HepG2 (cell line): ENCODE measurements at regions not wholly inside any gene's neighbourhood (a gene's known extent, or its start where the extent isn't known, plus 50 kb on each side); places are given as distances from the start of the nearest gene placed in this dataset.

Source experiments
- ATAC-seq: fragments of 200-7000 bp; cut with Tn5 transposase; 3 replicates; pipeline ENCODE4 v1.9.1; 2020; ENCODE audit warnings: mild to moderate bottlenecking, moderate library complexity
- BruUV-seq: library from RNA; stranded (reverse); fragments of 400-500 nt; replicated peaks from 2 replicates; lab custom pipeline; 2021; lab: Mats Ljungman, UMichigan
- CTCF ChIA-PET: fragments of 300-600 bp; formaldehyde crosslinking; extraction: SDS; loops from one replicate; lab custom pipeline; 2021; ENCODE audit warnings: low total read pairs, inconsistent platforms, low intra/inter-chr PET ratio; lab: Yijun Ruan, JAX
- POLR2A ChIA-PET: fragments of 350-600 bp; sonication (Branson Sonifier 250); formaldehyde crosslinking; loops from one replicate; lab custom pipeline; 2020; ENCODE audit warnings: antibody characterized with exemption, inconsistent platforms; lab: Yijun Ruan, JAX
- DNase-seq: peaks from one replicate; pipeline ENCODE4 v3.0.0-alpha.2; 2015; ENCODE audit warnings: low spot score
- FAIRE-seq: peaks from 3 replicates; lab custom pipeline; 2011; peaks lifted over from hg19 to GRCh38; lab: Jason Lieb, UNC
- H2AFZ ChIP-seq: one replicate; pipeline ENCODE4 v1.6.1; 2011; ENCODE audit warnings: low read length, inconsistent platforms
- H3K27ac ChIP-seq: fragments of 300-600 bp; 3 replicates; pipeline ENCODE4 v1.8.0; 2011; ENCODE audit warnings: mixed run types, mild to moderate bottlenecking, mixed read lengths, low read length, inconsistent platforms; ENCODE audit not compliant: insufficient read depth; ENCODE audit errors: extremely low read length
- H3K27me3 ChIP-seq, 2 experiments: fragments of 200-600 bp in 1 of 2; 2 replicates in 1 of 2; 3 replicates in 1 of 2; pipeline versions ENCODE4 v1.6.0 to v1.8.0; 2011; ENCODE audit warnings: low read length in 2 of 2, mild to moderate bottlenecking in 2 of 2, moderate library complexity in 2 of 2, inconsistent platforms in 1 of 2; ENCODE audit not compliant: insufficient read depth in 2 of 2, control insufficient read depth in 1 of 2
- H3K36me3 ChIP-seq, 2 experiments: fragments of 200-600 bp in 1 of 2; replicated peaks in 1 of 2; 2 replicates in 1 of 2; 3 replicates in 1 of 2; pipeline versions ENCODE4 v1.5.1 to v1.8.0; 2011; ENCODE audit warnings: low read length in 2 of 2, inconsistent platforms in 1 of 2; ENCODE audit not compliant: insufficient read depth in 2 of 2, control insufficient read depth in 1 of 2
- H3K4me1 ChIP-seq: 2 replicates; pipeline ENCODE4 v1.5.1; 2012; ENCODE audit warnings: low read length, inconsistent platforms; ENCODE audit not compliant: insufficient read depth
- H3K4me2 ChIP-seq: 2 replicates; pipeline ENCODE4 v1.6.0; 2011; ENCODE audit warnings: low read depth, low read length, inconsistent platforms
- H3K4me3 ChIP-seq, 3 experiments: fragments of 200-600 bp in 1 of 3; sonication (generic), shearing (Covaris generic) in 1 of 3; replicated peaks in 1 of 3; 2 replicates each; pipeline ENCODE4 v1.5.1; 2011 to 2016; ENCODE audit warnings: low read length in 3 of 3, inconsistent platforms in 2 of 3, low read depth in 2 of 3, mild to moderate bottlenecking in 2 of 3, control low read depth in 1 of 3, mixed read lengths in 1 of 3; ENCODE audit not compliant: insufficient read depth in 1 of 3
- H3K79me2 ChIP-seq: one replicate; pipeline ENCODE4 v1.6.1; 2011; ENCODE audit warnings: low read length, inconsistent platforms; ENCODE audit not compliant: insufficient read depth
- H3K9ac ChIP-seq: 2 replicates; pipeline ENCODE4 v1.6.0; 2011; ENCODE audit warnings: mild to moderate bottlenecking, low read depth, low read length, inconsistent platforms; ENCODE audit not compliant: insufficient read depth
- H3K9me3 ChIP-seq: 2 replicates; pipeline ENCODE4 v1.5.1; 2012; ENCODE audit warnings: mild to moderate bottlenecking, low read length
- H4K20me1 ChIP-seq: 2 replicates; pipeline ENCODE4 v1.6.0; 2011; ENCODE audit warnings: inconsistent platforms, mild to moderate bottlenecking, low read length, moderate library complexity; ENCODE audit not compliant: insufficient read depth
- CCDC6 ChIP-seq: sonication (generic); formaldehyde crosslinking; IDR thresholded peaks from 2 replicates; pipeline ENCODE4 v1.8.1; 2022; ENCODE audit warnings: mild to moderate bottlenecking, missing genetic modification reagents, moderate library complexity
- GPN1 ChIP-seq: sonication (generic); formaldehyde crosslinking; IDR thresholded peaks from 2 replicates; pipeline ENCODE4 v1.5.1; 2020; ENCODE audit warnings: missing genetic modification reagents, borderline replicate concordance
- JARID2 ChIP-seq: sonication (generic); formaldehyde crosslinking; IDR thresholded peaks from 2 replicates; pipeline ENCODE4 v1.8.1; 2023; ENCODE audit warnings: missing genetic modification reagents, inconsistent platforms; ENCODE audit not compliant: insufficient replicate concordance
- ZNF232 ChIP-seq: sonication (generic); formaldehyde crosslinking; IDR thresholded peaks from 2 replicates; pipeline ENCODE4 v1.4.0; 2020; ENCODE audit warnings: missing genetic modification reagents, borderline replicate concordance
- ZNF510 ChIP-seq: sonication (generic); formaldehyde crosslinking; IDR thresholded peaks from 2 replicates; pipeline ENCODE4 v1.4.0; 2020; ENCODE audit warnings: low read depth, mild to moderate bottlenecking, missing genetic modification reagents
- ZNF512 ChIP-seq: sonication (generic); formaldehyde crosslinking; IDR thresholded peaks from 2 replicates; pipeline ENCODE4 v1.4.0; 2020; ENCODE audit warnings: mild to moderate bottlenecking, missing genetic modification reagents
- WGBS: methylation state at CpG from one replicate; pipeline ENCODE4 v1.1.6; 2017; ENCODE audit warnings: low lambda C conversion rate; 5-methylcytosine and 5-hydroxymethylcytosine counted together
- in situ Hi-C: cut with HindIII; loops from 2 replicates; pipeline ENCODE4 v1.10.0; 2017; ENCODE audit warnings: low pct_unique_long_range_greater_than_20kb; ENCODE audit not compliant: extremely low pct_ligation_motif_present
- intact Hi-C: fragments of 100-400 bp; cut with micrococcal nuclease; formaldehyde crosslinking; loops from one replicate; pipeline ENCODE4 v1.10.0; 2022; ENCODE audit not compliant: unreplicated experiment

- in situ Hi-C loops, result no loop called here
- BruUV-seq, result no TSS peak
- no peak overlapping the region for H3K4me2 ChIP-seq
- WGBS, result 60% methylated on average over 3 of the region's 23 CpGs
- no peaks in the 10 kb centered on the region for H3K36me3 ChIP-seq
- H3K27ac ChIP-seq, result no peak overlapping the region
- H3K4me3 ChIP-seq, result no peak overlapping the region
- no peaks in the 10 kb centered on the region for H4K20me1 ChIP-seq
- ATAC-seq (no peak), FAIRE-seq (no peak), DNase-seq (no peak)
- intact Hi-C loops, result no loop called here
- ChIA-PET CTCF (no interaction called here), POLR2A (no interaction called here)
- H3K79me2 ChIP-seq, result no peaks in the 10 kb centered on the region
- no peaks in the 10 kb centered on the region for H3K9me3 ChIP-seq
- H2AFZ ChIP-seq, result no peak overlapping the region
- H3K4me1 ChIP-seq, result peaks cover 48% of the 10 kb centered on the region
- TF ChIP-seq ZNF232 (CRISPR knock-in tag) (no peak), GPN1 (no peak), ZNF510 (CRISPR knock-in tag) (no peak), JARID2 (CRISPR knock-in tag) (no peak), CCDC6 (CRISPR knock-in tag) (no peak), ZNF512 (no peak)
- peaks cover 20 to 81% of the 10 kb centered on the region in 2 experiments for H3K27me3 ChIP-seq
- no peak overlapping the region for H3K9ac ChIP-seq
These were observed 65.2 kb upstream of the RNU6ATAC start for GRCh38 chr9:134229466-134230091.
